ENCODE measurements at regions not wholly inside any gene's neighbourhood (a gene's known extent, or its start where the extent isn't known, plus 50 kb on each side); places are given as distances from the start of the nearest gene placed in this dataset.

GRCh38 chr11:44502506-44502905, 63.0 kb upstream of the CD82 start:
- no peak for TF ChIP-seq CTCF (IDR thresholded peaks at IDR 0.05)
- H3K4me3 ChIP-seq (ENCODE audit: low read depth in 1 of 2, low read length in 1 of 2), result no peak overlapping the region
- H3K9me3 ChIP-seq, result no peaks in the 10 kb centered on the region
- H3K27me3 ChIP-seq, result peaks cover 12% of the 10 kb centered on the region
- H3K36me3 ChIP-seq, result no peaks in the 10 kb centered on the region
- H3K27ac ChIP-seq, result no peak overlapping the region
- H3K4me1 ChIP-seq (ENCODE audit: control insufficient read depth in 1 of 2, insufficient read depth in 1 of 2, low read depth in 1 of 2, low read length in 1 of 2), result no peaks in the 10 kb centered on the region

DNA sequence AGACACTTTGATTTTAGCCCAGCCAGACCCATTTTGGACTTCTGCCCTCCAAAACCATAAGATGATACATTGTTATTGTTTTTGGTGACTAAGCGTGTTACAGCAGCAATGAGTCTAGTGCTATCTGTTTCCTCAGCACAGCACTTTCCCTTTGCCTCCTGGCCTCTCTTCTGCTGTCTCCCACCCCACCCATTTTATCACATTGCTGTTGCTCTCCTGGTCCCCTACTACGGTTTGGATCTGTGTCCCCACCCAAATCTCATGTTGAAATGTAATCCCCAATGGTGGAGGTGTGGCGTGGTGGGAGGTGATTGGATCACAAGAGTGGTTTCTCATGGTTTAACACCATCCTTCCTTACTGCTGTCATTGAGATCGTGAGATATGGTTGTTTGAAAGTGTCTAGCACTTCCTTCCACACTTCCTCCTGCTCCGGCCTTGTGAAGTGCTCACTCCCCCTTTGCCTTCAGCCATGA, 59.8 kb upstream of the CD82 start:
- peaks cover 10% of the 10 kb centered on the region for H3K27me3 ChIP-seq
- H3K27ac ChIP-seq, result no peak overlapping the region
- no peaks in the 10 kb centered on the region for H3K36me3 ChIP-seq
- no peaks in the 10 kb centered on the region for H3K4me1 ChIP-seq (ENCODE audit: control insufficient read depth in 1 of 2, insufficient read depth in 1 of 2, low read depth in 1 of 2, low read length in 1 of 2)
- H3K9me3 ChIP-seq, result no peaks in the 10 kb centered on the region
- no peak for TF ChIP-seq CTCF (IDR thresholded peaks at IDR 0.05)
- H3K4me3 ChIP-seq (ENCODE audit: low read depth in 1 of 2, low read length in 1 of 2), result no peak overlapping the region

DNA sequence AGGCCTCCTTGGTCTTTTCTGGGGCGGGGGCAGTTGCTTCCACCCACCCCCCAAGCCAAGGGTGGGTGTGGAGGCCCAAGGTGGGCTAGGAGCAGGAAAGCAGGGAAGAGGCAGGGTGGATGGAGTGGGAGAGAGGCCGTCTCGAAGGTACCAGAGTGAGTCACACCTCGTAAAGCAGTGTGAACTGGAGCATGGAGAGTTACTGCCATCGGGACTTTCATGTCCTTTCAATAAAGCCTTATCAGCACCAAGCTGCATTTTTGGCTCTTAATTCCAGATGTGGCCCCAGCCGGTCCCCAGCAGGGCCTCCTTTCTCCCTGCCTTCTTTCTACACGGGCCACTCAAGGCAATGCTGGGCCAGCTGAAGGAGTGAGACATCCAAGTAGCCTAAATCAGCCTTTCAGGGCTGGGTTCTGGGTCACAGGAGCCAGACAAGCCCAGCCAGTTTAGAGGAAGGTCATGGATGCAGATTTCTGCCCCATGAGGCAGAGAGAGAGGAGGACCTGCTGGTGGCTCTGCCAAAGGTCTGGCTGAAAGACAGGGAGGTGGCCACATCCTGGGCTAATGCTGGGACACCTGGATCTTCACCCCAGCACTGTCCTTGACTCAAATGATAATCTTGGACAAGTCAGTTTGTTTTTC, 59.0 kb upstream of the CD82 start:
- Histone ChIP-seq H3K36me3 (no peaks in the 10 kb centered on the region), H3K27me3 (peaks cover 17% of the 10 kb centered on the region), H3K4me3 (ENCODE audit: low read depth in 1 of 2, low read length in 1 of 2) (no peak overlapping the region), H3K9me3 (no peaks in the 10 kb centered on the region), H3K27ac (no peak overlapping the region), H3K4me1 (ENCODE audit: control insufficient read depth in 1 of 2, insufficient read depth in 1 of 2, low read depth in 1 of 2, low read length in 1 of 2) (no peaks in the 10 kb centered on the region)
- no peak for TF ChIP-seq CTCF (IDR thresholded peaks at IDR 0.05)

GRCh38 chr11:44507491-44507890, 58.0 kb upstream of the CD82 start:
- no peak for TF ChIP-seq CTCF (IDR thresholded peaks at IDR 0.05)

GRCh38 chr11:44507896-44508445, 57.5 kb upstream of the CD82 start:
- H3K4me1 ChIP-seq (ENCODE audit: control insufficient read depth in 1 of 2, insufficient read depth in 1 of 2, low read depth in 1 of 2, low read length in 1 of 2), result no peaks in the 10 kb centered on the region
- no peak overlapping the region for H3K4me3 ChIP-seq (ENCODE audit: low read depth in 1 of 2, low read length in 1 of 2)
- no peaks in the 10 kb centered on the region for H3K9me3 ChIP-seq
- no peaks in the 10 kb centered on the region for H3K36me3 ChIP-seq
- H3K27ac ChIP-seq, result no peak overlapping the region
- no peak for TF ChIP-seq CTCF (IDR thresholded peaks at IDR 0.05)
- peaks cover 27% of the 10 kb centered on the region for H3K27me3 ChIP-seq

More at GRCh38 chr11:44507491-44507890, 58.0 kb upstream of the CD82 start:
- H3K4me3 ChIP-seq (ENCODE audit: low read depth in 1 of 2, low read length in 1 of 2), result no peak overlapping the region
- no peaks in the 10 kb centered on the region for H3K36me3 ChIP-seq
- H3K27me3 ChIP-seq, result peaks cover 26% of the 10 kb centered on the region
- no peaks in the 10 kb centered on the region for H3K4me1 ChIP-seq (ENCODE audit: control insufficient read depth in 1 of 2, insufficient read depth in 1 of 2, low read depth in 1 of 2, low read length in 1 of 2)
- no peaks in the 10 kb centered on the region for H3K9me3 ChIP-seq
- H3K27ac ChIP-seq, result no peak overlapping the region

Measured in neutrophil (primary cell).